T47D (cell line): ENCODE measurements at regions not wholly inside any gene's neighbourhood (a gene's known extent, or its start where the extent isn't known, plus 50 kb on each side); places are given as distances from the start of the nearest gene placed in this dataset.
A peak's percentile ranks its signal among the peaks of the same experiment; 100 is the strongest.
"Not testable (repeated sequence)": the region's sequence is repeated elsewhere in the genome, so short reads cannot be mapped to it uniquely, and the experiment has no call there.

ENCODE experiments used
- DNase-seq, 2 experiments: peaks; one replicate each; pipeline versions ENCODE4 v3.0.0 to v3.0.0-alpha.2; 2011 to 2012; ENCODE audit warnings: low read depth in 1 of 2, low spot score in 1 of 2
- JUND ChIP-seq: IDR thresholded peaks from 2 replicates; pipeline ENCODE4 v1.6.1; 2012; ENCODE audit warnings: low read depth
- in situ Hi-C: cut with HindIII; loops from 2 replicates; pipeline ENCODE4 v1.10.0; 2016; ENCODE audit warnings: low sequenced_read_pairs, low pct_unique_long_range_greater_than_20kb

GRCh38 chr4:134078230-134078914, 123.2 kb downstream of the PABPC4L start:
- DNase-seq = no peak
- in situ Hi-C loops = no loop called here

GRCh38 chr4:134073711-134074110, 127.9 kb downstream of the PABPC4L start:
- in situ Hi-C loops = no loop called here
- no peak for TF ChIP-seq JUND

More at GRCh38 chr4:134078230-134078914, 123.2 kb downstream of the PABPC4L start:
- TF ChIP-seq JUND = no peak

DNA sequence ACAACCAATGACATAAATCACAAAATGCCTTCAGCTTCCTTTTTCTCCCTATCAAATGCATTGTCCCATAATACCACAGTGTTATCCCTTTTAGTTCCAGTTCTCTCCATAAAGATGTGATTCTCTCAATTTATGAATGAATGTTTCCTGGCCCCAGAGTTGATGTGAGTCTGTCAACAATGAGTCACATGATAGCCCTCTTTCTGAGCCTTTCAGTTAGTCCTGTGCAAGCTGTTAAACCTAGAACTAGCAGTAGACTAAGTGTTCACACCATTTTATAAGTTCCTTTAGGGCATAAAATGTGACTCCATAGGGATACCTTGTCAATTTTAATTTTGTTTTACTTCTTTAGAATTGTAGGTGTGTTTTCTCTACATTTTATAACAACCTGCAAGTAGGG, 129.5 kb downstream of the PABPC4L start:
- no peak for DNase-seq
- in situ Hi-C loops = no loop called here
- no peak for TF ChIP-seq JUND

More at GRCh38 chr4:134073711-134074110, 127.9 kb downstream of the PABPC4L start:
- no peak for DNase-seq

- no peak for TF ChIP-seq JUND
- in situ Hi-C loops = no loop called here
- DNase-seq = no peak
These were observed 131.4 kb downstream of the PABPC4L start for GRCh38 chr4:134070174-134070573.

DNA sequence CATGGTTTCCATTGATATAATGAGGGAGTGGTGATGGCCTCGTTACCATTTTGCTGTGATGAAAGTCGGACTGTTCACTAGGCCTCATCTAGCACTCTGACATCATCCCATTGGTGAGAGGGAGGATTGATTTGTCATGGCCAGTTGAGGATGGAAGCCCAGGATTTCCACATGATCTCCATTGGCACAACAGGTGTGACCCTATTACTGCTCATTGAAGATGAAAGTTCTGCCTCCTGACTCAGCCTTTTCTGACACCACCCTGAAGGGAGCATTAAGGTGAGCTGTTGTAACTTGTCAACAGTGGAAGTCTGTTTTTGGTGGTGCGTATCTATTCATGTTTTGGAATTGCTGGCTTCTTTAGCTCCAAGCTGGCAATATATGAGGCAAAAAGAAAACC, 144.2 kb downstream of the PABPC4L start:
- no peak for TF ChIP-seq JUND
- DNase-seq = no peak
- in situ Hi-C loops = no loop called here

GRCh38 chr4:134046221-134046620, 155.4 kb downstream of the PABPC4L start:
- DNase-seq, in situ Hi-C loops: not testable (repeated sequence)

DNA sequence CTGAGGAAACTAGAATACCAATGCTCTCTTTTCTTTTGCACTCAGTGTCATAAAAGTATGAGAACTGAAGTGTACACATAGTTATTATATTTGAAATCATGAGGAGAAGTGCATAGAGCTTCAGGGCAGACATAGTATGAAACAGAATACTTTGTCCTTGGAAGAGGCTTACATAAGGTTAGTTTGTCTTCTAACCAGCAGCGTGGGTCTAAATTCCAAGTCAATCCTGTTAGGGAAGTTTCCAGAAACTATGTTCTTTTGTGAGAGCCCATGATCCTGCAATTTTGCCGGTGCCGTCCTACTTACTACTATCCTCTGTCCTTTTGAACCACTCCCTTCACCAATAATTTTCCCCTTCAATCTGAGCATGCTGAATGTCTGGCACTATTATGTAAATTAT, 156.2 kb downstream of the PABPC4L start:
- in situ Hi-C loops = no loop called here
- no peak for TF ChIP-seq JUND
- DNase-seq = peak in 1 of 2 experiments; percentile 16

- no peak for DNase-seq
- TF ChIP-seq JUND = no peak
- in situ Hi-C loops = no loop called here
These were observed 158.3 kb downstream of the PABPC4L start for GRCh38 chr4:134043266-134043665.

GRCh38 chr4:134028421-134028820, 173.2 kb downstream of the PABPC4L start:
- no peak for DNase-seq
- TF ChIP-seq JUND = no peak
- in situ Hi-C loops = no loop called here

- TF ChIP-seq JUND = no peak
These were observed 173.7 kb downstream of the PABPC4L start for GRCh38 chr4:134027931-134028330.

DNA sequence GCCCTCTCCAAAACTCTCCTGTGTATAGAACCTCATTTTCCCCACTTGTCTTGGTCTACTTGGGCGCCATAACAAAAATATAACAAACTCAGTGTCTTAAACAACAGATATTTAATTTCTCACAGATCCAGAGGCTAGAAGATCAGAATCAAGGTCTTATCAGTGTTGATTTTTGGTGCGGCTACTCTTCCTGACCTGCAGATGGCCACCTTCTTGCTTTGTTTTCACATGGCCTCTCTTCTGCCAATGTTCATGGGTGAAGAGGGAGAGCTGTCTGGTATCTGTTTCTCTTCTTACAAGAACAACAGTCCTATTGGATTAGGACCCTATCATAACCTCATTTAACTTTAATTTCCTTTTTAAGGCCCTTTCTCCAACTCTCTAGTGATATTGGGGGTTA, 177.3 kb downstream of the PABPC4L start:
- peak in 1 of 2 experiments; percentile 18 for DNase-seq
- in situ Hi-C loops = no loop called here
- no peak for TF ChIP-seq JUND

More at GRCh38 chr4:134027931-134028330, 173.7 kb downstream of the PABPC4L start:
- in situ Hi-C loops = no loop called here
- no peak for DNase-seq

DNA sequence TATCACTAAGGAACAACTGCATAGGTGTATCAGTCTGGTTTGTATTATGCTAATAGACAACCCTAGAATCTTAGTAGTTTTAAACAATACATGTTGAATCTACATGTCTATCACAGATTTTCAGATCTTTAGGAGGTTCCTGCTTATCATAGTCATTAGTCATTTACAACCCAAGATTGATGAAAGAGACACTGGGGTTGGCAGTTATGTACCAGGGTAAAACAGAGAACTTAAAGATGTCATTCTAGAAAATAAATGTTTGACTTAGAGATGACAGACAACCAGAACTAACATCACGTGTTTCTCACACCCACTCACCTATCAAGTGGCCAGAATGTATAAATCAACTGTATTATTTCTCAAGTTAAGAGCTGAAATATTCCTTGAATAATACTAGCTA, 181.9 kb downstream of the PABPC4L start:
- TF ChIP-seq JUND = no peak
- no peak for DNase-seq
- in situ Hi-C loops = no loop called here

DNA sequence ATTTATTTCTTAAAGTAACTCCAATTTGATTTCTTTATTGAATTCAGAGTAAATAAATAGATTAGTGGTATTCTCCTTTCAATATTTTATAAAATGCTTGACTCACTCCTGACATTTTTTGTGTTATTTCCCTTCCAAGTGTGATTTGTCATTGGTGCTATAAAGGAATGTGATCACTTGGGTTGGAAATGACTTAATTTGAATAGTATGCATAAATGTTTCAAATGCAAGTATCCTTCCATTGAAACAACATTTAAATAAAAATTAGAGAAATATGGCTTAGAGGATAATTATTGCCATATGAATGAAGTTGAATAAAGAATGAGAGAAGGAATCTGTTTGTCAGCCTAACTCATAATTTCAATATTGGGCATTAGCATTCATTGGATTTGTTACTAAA, 182.7 kb downstream of the PABPC4L start:
- no peak for DNase-seq
- in situ Hi-C loops = no loop called here
- TF ChIP-seq JUND = no peak

GRCh38 chr4:134001057-134001456, 200.5 kb downstream of the PABPC4L start:
- TF ChIP-seq JUND = no peak
- DNase-seq = peak; percentile 0 to 20
- in situ Hi-C loops = no loop called here
